HepG2 (cell line): ENCODE measurements at regions not wholly inside any gene's neighbourhood (a gene's known extent, or its start where the extent isn't known, plus 50 kb on each side); places are given as distances from the start of the nearest gene placed in this dataset.

Experiments
- BHLHE40 ChIP-seq: IDR thresholded peaks from 2 replicates; pipeline ENCODE4 v1.6.1; 2011; ENCODE audit warnings: low read length, improper control_type of control experiment
- GATAD2A ChIP-seq: IDR thresholded peaks from 2 replicates; pipeline ENCODE4 v1.6.1; 2016
- POLR2AphosphoS5 ChIP-seq: IDR thresholded peaks from 2 replicates; pipeline ENCODE4 v1.6.1; 2012; ENCODE audit warnings: low read depth, low read length
- RFX5 ChIP-seq: IDR thresholded peaks from 2 replicates; pipeline ENCODE4 v1.6.1; 2011; ENCODE audit warnings: low read depth, low read length, improper control_type of control experiment
- TAF1 ChIP-seq: sonication (generic); formaldehyde crosslinking; IDR thresholded peaks from 2 replicates; pipeline ENCODE4 v1.4.0; 2020; ENCODE audit warnings: missing genetic modification reagents

DNA sequence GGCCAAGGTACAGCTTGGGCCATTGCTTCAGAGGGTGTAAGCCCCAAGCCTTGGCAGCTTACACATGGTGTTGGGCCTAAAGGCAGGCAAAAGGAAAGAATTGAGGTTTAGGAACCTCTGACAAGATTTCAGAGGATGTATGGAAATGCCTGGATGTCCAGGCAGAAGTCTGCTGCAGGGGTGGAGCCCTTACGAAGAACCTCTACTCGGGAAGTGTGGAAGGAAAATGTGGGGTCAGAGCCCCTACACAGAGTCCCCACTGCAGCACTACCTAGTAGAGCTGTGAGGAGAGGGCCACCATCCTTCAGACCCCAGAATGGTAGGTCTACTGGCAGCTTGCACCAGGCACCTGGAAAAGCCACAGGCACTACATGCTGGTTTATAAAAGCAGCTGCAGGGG, 124.2 kb downstream of the RPIA start:
- TF ChIP-seq TAF1 (CRISPR knock-in tag) (no peak), BHLHE40 (no peak), GATAD2A (no peak), POLR2AphosphoS5 (no peak), RFX5 (no peak)
